Right lobe of liver (tissue), 4 donors: ENCODE measurements at regions not wholly inside any gene's neighbourhood (a gene's known extent, or its start where the extent isn't known, plus 50 kb on each side); places are given as distances from the start of the nearest gene placed in this dataset.

Source experiments
- POLR2A ChIP-seq: fragments of 450-650 bp; IDR thresholded peaks from one replicate; pipeline ENCODE4 v1.6.1; 2017; ENCODE audit warnings: antibody characterized with exemption, mild to moderate bottlenecking
- TF ChIP-seq, protein P1 (sequence below), 4 donors: fragments of 200-600 bp in 3 of 4; fragments of 450-650 bp in 1 of 4; IDR thresholded peaks; one replicate each; pipeline versions ENCODE4 v1.5.1 to v1.8.0; 2016 to 2022; ENCODE audit warnings: antibody characterized with exemption in 4 of 4, mild to moderate bottlenecking in 2 of 4
- donor health status: DM: no; HTN: no; CAD: no.
- donor health status: DM: no; HTN: no; CAD: no.
- donor health status: DM: no; HTN: yes; CAD: no.

DNA sequence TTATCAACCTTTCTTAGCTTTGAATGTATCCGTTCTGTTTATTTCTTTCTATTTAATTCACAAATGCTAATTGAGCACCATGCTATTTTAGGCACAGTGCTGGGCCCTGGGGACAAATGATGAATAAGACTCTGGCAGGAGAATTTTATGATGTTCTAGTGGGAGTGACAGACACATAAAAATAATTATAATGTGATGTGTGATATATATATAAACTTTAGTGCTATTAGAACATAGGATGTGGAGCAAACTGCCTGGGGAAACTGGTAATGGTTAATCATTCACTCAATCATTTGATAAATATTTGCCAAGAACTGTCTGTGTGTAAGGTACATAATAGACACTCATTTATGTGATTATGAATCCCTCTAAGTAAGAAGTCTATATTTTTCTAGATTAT, 50.7 kb upstream of the FRY start:
- TF ChIP-seq, protein P1, sequence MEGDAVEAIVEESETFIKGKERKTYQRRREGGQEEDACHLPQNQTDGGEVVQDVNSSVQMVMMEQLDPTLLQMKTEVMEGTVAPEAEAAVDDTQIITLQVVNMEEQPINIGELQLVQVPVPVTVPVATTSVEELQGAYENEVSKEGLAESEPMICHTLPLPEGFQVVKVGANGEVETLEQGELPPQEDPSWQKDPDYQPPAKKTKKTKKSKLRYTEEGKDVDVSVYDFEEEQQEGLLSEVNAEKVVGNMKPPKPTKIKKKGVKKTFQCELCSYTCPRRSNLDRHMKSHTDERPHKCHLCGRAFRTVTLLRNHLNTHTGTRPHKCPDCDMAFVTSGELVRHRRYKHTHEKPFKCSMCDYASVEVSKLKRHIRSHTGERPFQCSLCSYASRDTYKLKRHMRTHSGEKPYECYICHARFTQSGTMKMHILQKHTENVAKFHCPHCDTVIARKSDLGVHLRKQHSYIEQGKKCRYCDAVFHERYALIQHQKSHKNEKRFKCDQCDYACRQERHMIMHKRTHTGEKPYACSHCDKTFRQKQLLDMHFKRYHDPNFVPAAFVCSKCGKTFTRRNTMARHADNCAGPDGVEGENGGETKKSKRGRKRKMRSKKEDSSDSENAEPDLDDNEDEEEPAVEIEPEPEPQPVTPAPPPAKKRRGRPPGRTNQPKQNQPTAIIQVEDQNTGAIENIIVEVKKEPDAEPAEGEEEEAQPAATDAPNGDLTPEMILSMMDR (IDR thresholded peaks at IDR 0.05), result no peak
- no peak for TF ChIP-seq POLR2A
